Adrenal gland (tissue), 5 donors: ENCODE measurements at regions not wholly inside any gene's neighbourhood (a gene's known extent, or its start where the extent isn't known, plus 50 kb on each side); places are given as distances from the start of the nearest gene placed in this dataset.

ENCODE experiments used
- CTCF ChIP-seq, 6 experiments: fragments of 450-650 bp in 4 of 6; fragments of 200-600 bp in 2 of 6; sonication (generic) in 1 of 6; IDR thresholded peaks; 1 replicate in 5 of 6; 2 replicates in 1 of 6; pipeline versions ENCODE4 v1.5.1 to v1.8.0; 2016 to 2021; ENCODE audit warnings: antibody characterized with exemption in 6 of 6, mild to moderate bottlenecking in 2 of 6, moderate library complexity in 1 of 6
- POLR2A ChIP-seq, 2 donors: fragments of 450-650 bp; IDR thresholded peaks; one replicate each; pipeline ENCODE4 v1.6.1; 2017; ENCODE audit warnings: antibody characterized with exemption in 2 of 2, mild to moderate bottlenecking in 2 of 2, moderate library complexity in 1 of 2
- donor health status: DM: no; HTN: no; CAD: no.

GRCh38 chr1:101366513-101367215 is 129.8 kb downstream of the S1PR1 start:
- TF ChIP-seq CTCF (IDR thresholded peaks at IDR 0.05) (no peak), POLR2A (IDR thresholded peaks at IDR 0.05) (no peak)
